ENCODE measurements at regions not wholly inside any gene's neighbourhood (a gene's known extent, or its start where the extent isn't known, plus 50 kb on each side); places are given as distances from the start of the nearest gene placed in this dataset.

DNA sequence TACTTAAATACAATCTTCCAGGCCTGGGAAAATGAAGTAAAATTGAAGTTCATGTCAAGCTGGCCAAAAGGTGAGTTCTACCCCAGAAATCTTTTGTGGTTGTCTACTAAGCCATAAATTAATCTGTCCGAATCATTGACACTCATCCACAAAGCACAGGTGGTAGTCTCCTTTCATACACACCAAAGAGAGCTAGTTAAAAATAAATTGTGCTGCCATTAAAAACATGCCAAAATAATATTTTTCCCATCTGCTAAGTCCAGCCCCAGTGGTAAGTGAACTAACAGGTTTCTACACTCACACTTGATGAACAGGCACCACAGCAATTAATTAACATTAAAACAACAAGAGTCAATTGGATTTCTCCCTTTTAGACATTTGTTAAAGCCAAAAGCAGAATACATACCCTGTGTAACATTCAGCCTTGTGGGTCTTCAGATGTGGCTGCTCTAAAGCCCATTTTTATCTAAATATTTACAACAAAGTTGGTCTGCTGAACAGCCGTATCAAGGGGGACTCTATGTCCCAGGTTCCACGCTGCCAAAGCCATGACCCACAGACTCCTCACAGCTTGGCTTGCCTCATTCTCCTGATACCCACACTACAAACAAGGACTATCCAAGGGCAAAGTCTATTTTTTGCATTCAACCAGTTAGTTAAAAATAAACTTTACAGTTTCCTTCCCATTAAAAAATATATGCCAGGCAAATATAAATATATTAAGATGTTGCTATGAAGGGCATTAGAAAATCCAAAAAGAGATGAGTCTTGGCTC is 490.4 kb downstream of the BMP2 start:
- DNase-seq: no peak
- no peak overlapping the region for H3K27ac ChIP-seq (ENCODE audit: low read depth in 2 of 2, low read length in 1 of 2)
- no peaks in the 10 kb centered on the region for H4K20me1 ChIP-seq (ENCODE audit: insufficient read depth)
- no peaks in the 10 kb centered on the region for H3K4me1 ChIP-seq (ENCODE audit: control insufficient read depth in 1 of 2, insufficient read depth in 2 of 2, low read depth in 1 of 2, low read length in 1 of 2)
- ChIA-PET POLR2A (no interaction called here), CTCF (interaction anchor here (1.1 kb wide), 1 partner anchor 28 kb away, joined by 4 read pairs; no protein-coding TSS in a partner anchor)
- no peaks in the 10 kb centered on the region for H3K9me3 ChIP-seq
- WGBS (ENCODE audit: low lambda C conversion rate): 30% methylated on average over 3 of the region's 3 CpGs
- H2AFZ ChIP-seq (ENCODE audit: low read depth): no peak overlapping the region
- H3K4me3 ChIP-seq (ENCODE audit: low read depth in 2 of 2, low read length in 1 of 2): no peak overlapping the region
- H3K79me2 ChIP-seq (ENCODE audit: insufficient read depth): no peaks in the 10 kb centered on the region
- no peaks in the 10 kb centered on the region for H3F3A ChIP-seq (replicated peaks; ENCODE audit: insufficient read depth)
- no peaks in the 10 kb centered on the region for H3K9me2 ChIP-seq
- H3K4me2 ChIP-seq: no peak overlapping the region
- H3K36me3 ChIP-seq (replicated peaks in 1 of 2; ENCODE audit: control insufficient read depth in 1 of 2, insufficient read depth in 2 of 2, low read length in 1 of 2): no peaks in the 10 kb centered on the region
- TF ChIP-seq GABPA (IDR thresholded peaks at IDR 0.05; ENCODE audit: low read depth): no peak
- no peak for TF ChIP-seq FOSL2 (IDR thresholded peaks at IDR 0.05; ENCODE audit: borderline replicate concordance, low read depth)
- TF ChIP-seq EP300 (IDR thresholded peaks at IDR 0.05; ENCODE audit: borderline replicate concordance in 1 of 2, low read depth in 1 of 2, low read length in 1 of 2): no peak
- H3K9ac ChIP-seq: no peak overlapping the region
- no peaks in the 10 kb centered on the region for H3K27me3 ChIP-seq (ENCODE audit: insufficient read depth)

DNA sequence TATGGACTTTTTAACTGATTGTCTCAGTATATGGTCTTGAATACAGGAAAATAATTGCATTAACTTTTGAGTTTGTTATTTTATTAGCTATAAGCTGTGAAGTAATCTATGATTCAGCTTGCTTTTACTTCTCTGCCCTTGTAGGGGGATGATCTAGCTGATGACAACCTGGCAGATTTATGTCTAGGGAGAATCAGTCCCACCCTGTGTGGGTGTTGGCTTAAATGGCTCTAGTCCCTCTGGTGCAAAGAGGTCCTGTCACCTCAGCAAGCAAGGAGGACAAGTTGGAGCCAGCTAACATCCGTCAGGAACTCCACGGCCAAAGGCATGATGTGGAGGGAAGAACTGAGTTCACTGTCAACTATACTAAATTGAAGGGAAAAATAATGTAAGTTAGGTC is 495.3 kb downstream of the BMP2 start:
- H3K4me3 ChIP-seq (ENCODE audit: low read depth in 2 of 2, low read length in 1 of 2): no peak overlapping the region
- ChIA-PET POLR2A (no interaction called here), CTCF (interaction anchor here (1.3 kb wide), 1 partner anchor 23 kb away, joined by 3 read pairs; no protein-coding TSS in a partner anchor)

More for the DNA sequence above, 495.3 kb downstream of the BMP2 start:
- TF ChIP-seq, protein P1, sequence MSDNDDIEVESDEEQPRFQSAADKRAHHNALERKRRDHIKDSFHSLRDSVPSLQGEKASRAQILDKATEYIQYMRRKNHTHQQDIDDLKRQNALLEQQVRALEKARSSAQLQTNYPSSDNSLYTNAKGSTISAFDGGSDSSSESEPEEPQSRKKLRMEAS (IDR thresholded peaks at IDR 0.05; ENCODE audit: low read depth): no peak
- TF ChIP-seq TEAD4 (IDR thresholded peaks at IDR 0.05; ENCODE audit: borderline replicate concordance, insufficient read depth): no peak
- TF ChIP-seq, protein P2, sequence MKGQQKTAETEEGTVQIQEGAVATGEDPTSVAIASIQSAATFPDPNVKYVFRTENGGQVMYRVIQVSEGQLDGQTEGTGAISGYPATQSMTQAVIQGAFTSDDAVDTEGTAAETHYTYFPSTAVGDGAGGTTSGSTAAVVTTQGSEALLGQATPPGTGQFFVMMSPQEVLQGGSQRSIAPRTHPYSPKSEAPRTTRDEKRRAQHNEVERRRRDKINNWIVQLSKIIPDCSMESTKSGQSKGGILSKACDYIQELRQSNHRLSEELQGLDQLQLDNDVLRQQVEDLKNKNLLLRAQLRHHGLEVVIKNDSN (IDR thresholded peaks at IDR 0.05; ENCODE audit: borderline replicate concordance, low read depth): no peak
- TF ChIP-seq, protein P3, sequence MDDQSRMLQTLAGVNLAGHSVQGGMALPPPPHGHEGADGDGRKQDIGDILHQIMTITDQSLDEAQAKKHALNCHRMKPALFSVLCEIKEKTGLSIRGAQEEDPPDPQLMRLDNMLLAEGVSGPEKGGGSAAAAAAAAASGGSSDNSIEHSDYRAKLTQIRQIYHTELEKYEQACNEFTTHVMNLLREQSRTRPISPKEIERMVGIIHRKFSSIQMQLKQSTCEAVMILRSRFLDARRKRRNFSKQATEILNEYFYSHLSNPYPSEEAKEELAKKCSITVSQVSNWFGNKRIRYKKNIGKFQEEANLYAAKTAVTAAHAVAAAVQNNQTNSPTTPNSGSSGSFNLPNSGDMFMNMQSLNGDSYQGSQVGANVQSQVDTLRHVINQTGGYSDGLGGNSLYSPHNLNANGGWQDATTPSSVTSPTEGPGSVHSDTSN (IDR thresholded peaks at IDR 0.05): no peak
- TF ChIP-seq RAD21 (IDR thresholded peaks at IDR 0.05; ENCODE audit: low read length): no peak
- no peak for TF ChIP-seq POLR2AphosphoS5 (IDR thresholded peaks at IDR 0.05; ENCODE audit: low read depth, low read length)
- TF ChIP-seq GABPA (IDR thresholded peaks at IDR 0.05; ENCODE audit: low read depth): no peak
- no peak for TF ChIP-seq SMC3 (IDR thresholded peaks at IDR 0.05; ENCODE audit: low read depth, low read length)
- no peak for TF ChIP-seq FOSL2 (IDR thresholded peaks at IDR 0.05; ENCODE audit: borderline replicate concordance, low read depth)
- no peak for TF ChIP-seq JUND (IDR thresholded peaks at IDR 0.05)
- TF ChIP-seq ELF1 (IDR thresholded peaks at IDR 0.05): no peak
- no peak for TF ChIP-seq SIN3A (IDR thresholded peaks at IDR 0.05; ENCODE audit: borderline replicate concordance, low read depth, low read length)
- no peak for TF ChIP-seq TAF1 (IDR thresholded peaks at IDR 0.05; ENCODE audit: borderline replicate concordance, low read depth, low read length)
- TF ChIP-seq FOXJ3 (CRISPR knock-in tag; IDR thresholded peaks at IDR 0.05): no peak
- no peak for TF ChIP-seq MXI1 (IDR thresholded peaks at IDR 0.05; ENCODE audit: low read depth, low read length)
- TF ChIP-seq NFIC (IDR thresholded peaks at IDR 0.05; ENCODE audit: borderline replicate concordance): no peak
- Histone ChIP-seq H2AFZ (ENCODE audit: low read depth) (no peak overlapping the region), H3K9me2 (no peaks in the 10 kb centered on the region), H3K79me2 (ENCODE audit: insufficient read depth) (no peaks in the 10 kb centered on the region), H3K4me2 (no peak overlapping the region), H3F3A (replicated peaks; ENCODE audit: insufficient read depth) (no peaks in the 10 kb centered on the region), H3K9me3 (no peaks in the 10 kb centered on the region), H3K27ac (ENCODE audit: low read depth in 2 of 2, low read length in 1 of 2) (no peak overlapping the region), H3K4me1 (ENCODE audit: control insufficient read depth in 1 of 2, insufficient read depth in 2 of 2, low read depth in 1 of 2, low read length in 1 of 2) (no peaks in the 10 kb centered on the region), H3K9ac (no peak overlapping the region), H4K20me1 (ENCODE audit: insufficient read depth) (no peaks in the 10 kb centered on the region), H3K27me3 (ENCODE audit: insufficient read depth) (no peaks in the 10 kb centered on the region), H3K36me3 (replicated peaks in 1 of 2; ENCODE audit: control insufficient read depth in 1 of 2, insufficient read depth in 2 of 2, low read length in 1 of 2) (no peaks in the 10 kb centered on the region)
- no peak for DNase-seq
- WGBS (ENCODE audit: low lambda C conversion rate): 18% methylated on average over 2 of the region's 2 CpGs
